NCI-H524 treated with DMSO at 0.1 percent for 48 hours (cell line): ENCODE measurements at regions not wholly inside any gene's neighbourhood (a gene's known extent, or its start where the extent isn't known, plus 50 kb on each side); places are given as distances from the start of the nearest gene placed in this dataset.

ENCODE experiments used
- DNase-seq: peaks from one replicate; lab custom pipeline; 2025; lab: John Stamatoyannopoulos, UW

- DNase-seq = no peak
Observed at GRCh38 chr9:73558471-73558870, 406.8 kb downstream of the ANXA1 start.

- no peak for DNase-seq
Observed at GRCh38 chr9:73565026-73565425, 413.4 kb downstream of the ANXA1 start.

GRCh38 chr9:73565833-73566465 is 414.3 kb downstream of the ANXA1 start:
- no peak for DNase-seq

GRCh38 chr9:73566627-73567026 is 415.0 kb downstream of the ANXA1 start:
- DNase-seq = no peak

GRCh38 chr9:73573235-73573634 is 421.6 kb downstream of the ANXA1 start:
- DNase-seq = no peak

GRCh38 chr9:73575101-73576060 is 423.7 kb downstream of the ANXA1 start:
- no peak for DNase-seq

GRCh38 chr9:73577848-73578247 is 426.2 kb downstream of the ANXA1 start:
- DNase-seq = no peak

GRCh38 chr9:73579823-73580222 is 428.2 kb downstream of the ANXA1 start:
- DNase-seq = no peak

GRCh38 chr9:73583576-73583975 is 431.9 kb downstream of the ANXA1 start:
- no peak for DNase-seq

- DNase-seq = no peak
Observed at GRCh38 chr9:73595036-73595545, 443.4 kb downstream of the ANXA1 start.

GRCh38 chr9:73596321-73596720 is 444.7 kb downstream of the ANXA1 start:
- DNase-seq = no peak

GRCh38 chr9:73597039-73597438 is 445.4 kb downstream of the ANXA1 start:
- no peak for DNase-seq

GRCh38 chr9:73597771-73598170 is 446.1 kb downstream of the ANXA1 start:
- DNase-seq = no peak

- DNase-seq = no peak
Observed at GRCh38 chr9:73609381-73609780, 457.7 kb downstream of the ANXA1 start.

GRCh38 chr9:73611032-73611431 is 459.4 kb downstream of the ANXA1 start:
- no peak for DNase-seq

- no peak for DNase-seq
Observed at GRCh38 chr9:73613092-73613701, 461.5 kb downstream of the ANXA1 start.

GRCh38 chr9:73615557-73615956 is 463.9 kb downstream of the ANXA1 start:
- no peak for DNase-seq

- DNase-seq = no peak
Observed at GRCh38 chr9:73617586-73617985, 465.9 kb downstream of the ANXA1 start.

GRCh38 chr9:73640971-73641370 is 489.3 kb downstream of the ANXA1 start:
- no peak for DNase-seq

GRCh38 chr9:73643379-73644013 is 491.8 kb downstream of the ANXA1 start:
- DNase-seq = no peak

GRCh38 chr9:73647560-73647959 is 495.9 kb downstream of the ANXA1 start:
- no peak for DNase-seq

GRCh38 chr9:73649552-73649951 is 497.9 kb downstream of the ANXA1 start:
- no peak for DNase-seq
